Glomerular endothelial cell (primary cell): ENCODE measurements at regions not wholly inside any gene's neighbourhood (a gene's known extent, or its start where the extent isn't known, plus 50 kb on each side); places are given as distances from the start of the nearest gene placed in this dataset.

Experiments used
- DNase-seq: peaks from one replicate; pipeline ENCODE4 v3.0.0-alpha.2; 2011; ENCODE audit warnings: low read depth, low spot score; ENCODE audit errors: extremely low read depth

- DNase-seq: peak; percentile 52
Observed at GRCh38 chr2:100193291-100193710, 50.9 kb upstream of the AFF3 start.

- DNase-seq: no peak
Observed at GRCh38 chr2:100192825-100193224, 50.4 kb upstream of the AFF3 start.

DNA sequence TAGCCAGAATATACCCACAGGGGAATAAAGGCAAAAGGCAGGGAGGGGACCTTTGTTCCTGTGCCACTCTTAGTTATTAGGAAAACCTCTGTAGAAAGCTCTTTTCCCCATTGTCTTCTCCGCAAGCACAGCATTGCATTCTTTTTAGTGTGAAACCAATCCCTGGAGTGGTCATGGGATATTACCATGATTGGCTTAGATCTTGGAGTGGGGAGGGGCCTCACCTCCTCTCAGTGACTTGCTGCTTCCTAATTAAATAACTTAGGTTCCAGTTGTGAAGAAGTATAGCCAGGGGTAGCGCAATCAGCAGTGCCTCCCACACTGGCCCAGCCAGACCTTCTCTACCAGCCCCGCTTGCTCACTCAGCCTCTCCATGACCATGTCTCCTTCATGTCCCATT is 49.9 kb upstream of the AFF3 start:
- DNase-seq: no peak
